Adrenal gland (tissue), 5 donors: ENCODE measurements at regions not wholly inside any gene's neighbourhood (a gene's known extent, or its start where the extent isn't known, plus 50 kb on each side); places are given as distances from the start of the nearest gene placed in this dataset.

Experiments used
- CTCF ChIP-seq, 6 experiments: fragments of 450-650 bp in 4 of 6; fragments of 200-600 bp in 2 of 6; sonication (generic) in 1 of 6; IDR thresholded peaks; 1 replicate in 5 of 6; 2 replicates in 1 of 6; pipeline versions ENCODE4 v1.5.1 to v1.8.0; 2016 to 2021; ENCODE audit warnings: antibody characterized with exemption in 6 of 6, mild to moderate bottlenecking in 2 of 6, moderate library complexity in 1 of 6
- POLR2A ChIP-seq, 2 donors: fragments of 450-650 bp; IDR thresholded peaks; one replicate each; pipeline ENCODE4 v1.6.1; 2017; ENCODE audit warnings: antibody characterized with exemption in 2 of 2, mild to moderate bottlenecking in 2 of 2, moderate library complexity in 1 of 2
- donor health status: DM: no; HTN: no; CAD: no.

GRCh38 chr10:88114368-88114767 is 250.9 kb downstream of the PTEN start:
- TF ChIP-seq CTCF (IDR thresholded peaks at IDR 0.05) (peak; percentile 28 to 70 (median 56)), POLR2A (IDR thresholded peaks at IDR 0.05) (no peak)
